ENCODE measurements at regions not wholly inside any gene's neighbourhood (a gene's known extent, or its start where the extent isn't known, plus 50 kb on each side); places are given as distances from the start of the nearest gene placed in this dataset.

DNA sequence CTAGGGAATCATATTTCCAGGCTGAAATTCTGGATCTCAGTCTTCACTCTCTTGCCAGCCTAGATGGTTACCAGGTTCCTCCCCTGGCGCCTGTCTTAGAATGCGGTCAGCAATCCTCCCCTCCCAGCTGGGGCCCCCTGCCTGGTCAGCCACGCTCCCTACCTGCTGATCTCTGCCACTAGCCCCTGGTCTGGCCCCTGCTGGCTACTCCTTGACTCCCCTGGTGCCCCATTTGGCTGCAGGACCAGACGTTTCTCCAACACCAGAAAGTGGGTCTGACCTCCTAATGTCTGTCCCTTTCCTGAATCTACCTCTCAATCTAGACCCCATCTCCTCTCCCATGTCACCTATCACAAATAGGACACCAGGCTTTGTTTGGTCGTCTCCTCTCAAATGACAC is 432.0 kb upstream of the SMIM21 start:
- no peak for TF ChIP-seq POLR2A (IDR thresholded peaks at IDR 0.05)
- TF ChIP-seq, protein P1, sequence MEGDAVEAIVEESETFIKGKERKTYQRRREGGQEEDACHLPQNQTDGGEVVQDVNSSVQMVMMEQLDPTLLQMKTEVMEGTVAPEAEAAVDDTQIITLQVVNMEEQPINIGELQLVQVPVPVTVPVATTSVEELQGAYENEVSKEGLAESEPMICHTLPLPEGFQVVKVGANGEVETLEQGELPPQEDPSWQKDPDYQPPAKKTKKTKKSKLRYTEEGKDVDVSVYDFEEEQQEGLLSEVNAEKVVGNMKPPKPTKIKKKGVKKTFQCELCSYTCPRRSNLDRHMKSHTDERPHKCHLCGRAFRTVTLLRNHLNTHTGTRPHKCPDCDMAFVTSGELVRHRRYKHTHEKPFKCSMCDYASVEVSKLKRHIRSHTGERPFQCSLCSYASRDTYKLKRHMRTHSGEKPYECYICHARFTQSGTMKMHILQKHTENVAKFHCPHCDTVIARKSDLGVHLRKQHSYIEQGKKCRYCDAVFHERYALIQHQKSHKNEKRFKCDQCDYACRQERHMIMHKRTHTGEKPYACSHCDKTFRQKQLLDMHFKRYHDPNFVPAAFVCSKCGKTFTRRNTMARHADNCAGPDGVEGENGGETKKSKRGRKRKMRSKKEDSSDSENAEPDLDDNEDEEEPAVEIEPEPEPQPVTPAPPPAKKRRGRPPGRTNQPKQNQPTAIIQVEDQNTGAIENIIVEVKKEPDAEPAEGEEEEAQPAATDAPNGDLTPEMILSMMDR (IDR thresholded peaks at IDR 0.05): no peak
